ENCODE measurements at regions not wholly inside any gene's neighbourhood (a gene's known extent, or its start where the extent isn't known, plus 50 kb on each side); places are given as distances from the start of the nearest gene placed in this dataset.

GRCh38 chr14:57068511-57068910 is 200.2 kb downstream of the EXOC5 start:
- Histone ChIP-seq H3K79me2 (ENCODE audit: insufficient read depth, low read length) (no peaks in the 10 kb centered on the region; the same call in 1 of the 2 replicates), H3K4me2 (ENCODE audit: insufficient read depth, insufficient read length, low read length) (no peak overlapping the region), H4K5ac (ENCODE audit: insufficient read length, low read depth, low read length) (no peak overlapping the region), H2AFZ (ENCODE audit: low read length) (no peak overlapping the region), H4K8ac (replicated peaks; ENCODE audit: insufficient read length, low read depth, low read length) (no peak overlapping the region), H3K9ac (ENCODE audit: extremely low read depth, insufficient read length, low read length) (no peak overlapping the region), H3K56ac (ENCODE audit: insufficient read length, low read depth, low read length) (no peak overlapping the region), H3K27me3 (ENCODE audit: insufficient read depth, low read length) (no peaks in the 10 kb centered on the region), H3K14ac (ENCODE audit: insufficient read depth, low read length) (no peak overlapping the region), H4K20me1 (ENCODE audit: control insufficient read depth, insufficient read depth, insufficient read length) (no peaks in the 10 kb centered on the region), H2BK15ac (ENCODE audit: low read depth, low read length) (no peak overlapping the region), H2BK5ac (ENCODE audit: insufficient read length, low read length) (no peak overlapping the region), H4K91ac (ENCODE audit: insufficient read length, low read depth, low read length) (no peak overlapping the region), H3K23ac (ENCODE audit: insufficient read length, low read depth, low read length) (no peak overlapping the region), H3K9me3 (ENCODE audit: control insufficient read depth, low read depth, low read length) (no peaks in the 10 kb centered on the region), H3T11ph (ENCODE audit: low read length) (no peak overlapping the region), H2BK12ac (ENCODE audit: insufficient read length, low read depth, low read length) (no peak overlapping the region), H3K23me2 (ENCODE audit: insufficient read length, low read depth, low read length, poor library complexity, severe bottlenecking) (no peaks in the 10 kb centered on the region), H3K27ac (ENCODE audit: insufficient read length, low read depth, low read length) (no peak overlapping the region), H3K18ac (ENCODE audit: insufficient read length, low read depth, low read length) (no peak overlapping the region), H2AK5ac (ENCODE audit: insufficient read length, low read length) (no peak overlapping the region), H2BK120ac (ENCODE audit: low read depth, low read length, poor library complexity, severe bottlenecking) (no peak overlapping the region), H3K79me1 (ENCODE audit: insufficient read depth, low read depth, low read length, poor library complexity, severe bottlenecking) (peaks cover 2% of the 10 kb centered on the region), H3K4ac (ENCODE audit: low read depth, low read length) (no peak overlapping the region), H3K4me1 (ENCODE audit: insufficient read depth, low read length) (peaks cover 2% of the 10 kb centered on the region; the same call in 1 of the 2 replicates), H2BK20ac (ENCODE audit: low read depth, low read length, poor library complexity, severe bottlenecking) (no peak overlapping the region)
- no peaks in the 10 kb centered on the region; a peak in 1 of 5 replicates for H3K9me3 Mint-ChIP-seq
- no peaks in the 10 kb centered on the region for H3K27me3 Mint-ChIP-seq (ENCODE audit: low read depth)
- peak overlapping the region in 1 of 3 experiments; percentile 37; a peak in 1 of 7 replicates for H3K27ac Mint-ChIP-seq
- H3K4me1 Mint-ChIP-seq, result peaks cover 44 to 58% of the 10 kb centered on the region in 2 experiments
- TF ChIP-seq CTCF (conservative IDR thresholded peaks at IDR 0.05), result no peak
- DNase-seq, result no peak
- H3K36me3 Mint-ChIP-seq (ENCODE audit: insufficient read depth in 1 of 3, low read depth in 3 of 3), result no peaks in the 10 kb centered on the region
- no CpG with 5 or more reads among the region's 8 CpGs for WGBS (ENCODE audit: extremely low coverage, insufficient read length, low lambda C conversion rate)
- H3K4me3 Mint-ChIP-seq, result no peak overlapping the region

Data from H9 (cell line).